Activated T-cell treated with anti-CD3 and anti-CD28 coated beads, Interleukin-2, amount 50 U/mL, for 24 hours (primary cell): ENCODE measurements at regions not wholly inside any gene's neighbourhood (a gene's known extent, or its start where the extent isn't known, plus 50 kb on each side); places are given as distances from the start of the nearest gene placed in this dataset.

Source experiments
- DNase-seq: peaks from one replicate; pipeline ENCODE4 v3.0.0-alpha.2; 2020
- H3K27ac Mint-ChIP-seq: 2 replicates; pipeline ENCODE4 v1.8.0; 2020; ENCODE audit warnings: mild to moderate bottlenecking, mixed read lengths
- H3K27me3 Mint-ChIP-seq: 2 replicates; pipeline ENCODE4 v1.8.0; 2020; ENCODE audit warnings: mixed read lengths
- H3K36me3 Mint-ChIP-seq: 2 replicates; pipeline ENCODE4 v1.8.0; 2020; ENCODE audit warnings: low read depth, mixed read lengths
- H3K4me1 Mint-ChIP-seq: 2 replicates; pipeline ENCODE4 v1.8.0; 2020; ENCODE audit warnings: low read depth, mixed read lengths
- H3K4me3 Mint-ChIP-seq: 2 replicates; pipeline ENCODE4 v1.8.0; 2020; ENCODE audit warnings: mild to moderate bottlenecking, moderate library complexity, mixed read lengths
- H3K9me3 Mint-ChIP-seq: 2 replicates; pipeline ENCODE4 v1.8.0; 2020; ENCODE audit warnings: mixed read lengths

DNA sequence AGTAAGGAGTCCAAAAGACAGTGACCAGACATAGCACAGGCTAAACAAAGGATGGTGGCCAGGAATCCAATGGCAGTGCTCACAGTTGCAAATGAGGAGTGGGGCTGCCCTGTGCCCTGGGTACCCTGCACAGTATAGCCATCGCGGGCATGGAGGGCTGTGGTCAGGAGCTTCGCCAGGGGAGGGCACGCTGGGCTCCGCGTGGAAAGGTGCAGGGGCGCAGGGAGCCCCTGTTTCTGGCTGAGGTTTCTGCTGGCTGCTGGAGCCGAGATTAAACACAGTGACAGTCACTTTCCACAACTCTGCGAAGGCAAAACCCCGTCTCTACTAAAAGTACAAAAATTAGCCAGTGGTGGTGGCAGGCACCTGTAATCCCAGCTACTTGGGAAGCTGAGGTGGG, 194.7 kb downstream of the GALR1 start:
- no peak for DNase-seq
- Mint-ChIP-seq H3K9me3 (no peaks in the 10 kb centered on the region), H3K27me3 (peaks cover 42% of the 10 kb centered on the region), H3K27ac (no peak overlapping the region), H3K4me3 (no peak overlapping the region), H3K36me3 (no peaks in the 10 kb centered on the region), H3K4me1 (peaks cover 2% of the 10 kb centered on the region)

DNA sequence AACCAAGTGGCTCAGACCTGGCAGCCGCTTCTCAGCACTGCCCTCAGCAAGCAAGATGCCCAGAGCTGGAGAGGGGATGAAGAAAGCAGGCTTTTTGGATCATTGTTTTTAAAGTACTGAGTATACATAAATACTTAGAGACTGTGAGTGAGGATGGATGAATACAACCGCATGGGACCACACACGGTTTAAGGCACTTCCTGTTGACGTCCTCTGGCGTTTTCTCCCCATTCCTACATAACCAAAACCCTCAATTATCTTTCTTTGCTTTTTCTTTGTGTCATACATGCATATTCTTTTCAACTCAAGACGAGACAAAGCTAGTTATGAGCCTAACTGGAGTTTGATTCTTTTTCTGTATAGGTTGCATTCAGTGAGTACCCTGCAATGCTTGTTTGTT, 198.4 kb downstream of the GALR1 start:
- H3K4me1 Mint-ChIP-seq = peaks cover 2% of the 10 kb centered on the region

DNA sequence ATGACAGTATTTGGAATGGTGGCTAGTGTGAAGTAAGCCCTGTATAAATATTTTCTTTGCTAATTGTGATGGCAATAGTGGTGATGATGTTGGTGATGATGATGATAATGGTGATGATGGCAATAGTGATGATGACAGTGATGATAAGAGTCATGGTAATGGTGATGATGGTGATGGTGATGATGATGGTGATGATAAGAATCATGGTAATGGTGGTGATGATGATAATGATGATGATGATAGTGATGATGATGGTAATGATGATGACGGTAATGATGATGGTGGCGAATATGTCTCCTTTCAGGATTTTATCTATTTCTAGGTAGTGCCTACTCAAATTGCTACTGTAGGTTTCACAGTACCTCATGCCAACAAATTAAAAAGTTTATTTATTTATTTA, 205.4 kb downstream of the GALR1 start:
- Mint-ChIP-seq H3K27ac (no peak overlapping the region), H3K27me3 (peaks cover 20% of the 10 kb centered on the region), H3K36me3 (no peaks in the 10 kb centered on the region), H3K9me3 (no peaks in the 10 kb centered on the region), H3K4me1 (no peaks in the 10 kb centered on the region), H3K4me3 (no peak overlapping the region)
- DNase-seq = no peak

More for the DNA sequence above, 198.4 kb downstream of the GALR1 start:
- Mint-ChIP-seq H3K27ac (no peak overlapping the region), H3K36me3 (no peaks in the 10 kb centered on the region), H3K27me3 (peaks cover 34% of the 10 kb centered on the region), H3K9me3 (no peaks in the 10 kb centered on the region), H3K4me3 (no peak overlapping the region)
- no peak for DNase-seq

DNA sequence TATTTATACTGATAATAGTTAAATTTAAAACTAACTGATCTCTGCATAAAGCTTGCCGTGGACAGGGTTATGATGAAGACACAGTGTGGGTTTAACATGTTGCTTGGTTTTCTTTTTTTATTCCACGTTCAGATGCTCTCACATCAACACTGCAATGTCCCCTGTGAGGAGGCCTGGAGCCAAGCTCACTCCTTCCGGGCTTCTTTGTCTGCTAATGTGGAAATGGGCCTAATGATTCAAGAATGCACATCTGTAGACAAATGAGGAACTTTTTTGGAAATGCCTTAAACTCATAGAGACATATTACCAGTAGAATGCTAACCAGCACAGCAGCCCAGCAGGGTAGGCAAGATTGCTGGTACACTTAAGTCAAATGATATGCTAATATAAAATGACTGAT, 208.0 kb downstream of the GALR1 start:
- Mint-ChIP-seq H3K4me1 (no peaks in the 10 kb centered on the region), H3K4me3 (no peak overlapping the region), H3K9me3 (no peaks in the 10 kb centered on the region), H3K27me3 (peaks cover 19% of the 10 kb centered on the region), H3K36me3 (no peaks in the 10 kb centered on the region), H3K27ac (no peak overlapping the region)
- no peak for DNase-seq

DNA sequence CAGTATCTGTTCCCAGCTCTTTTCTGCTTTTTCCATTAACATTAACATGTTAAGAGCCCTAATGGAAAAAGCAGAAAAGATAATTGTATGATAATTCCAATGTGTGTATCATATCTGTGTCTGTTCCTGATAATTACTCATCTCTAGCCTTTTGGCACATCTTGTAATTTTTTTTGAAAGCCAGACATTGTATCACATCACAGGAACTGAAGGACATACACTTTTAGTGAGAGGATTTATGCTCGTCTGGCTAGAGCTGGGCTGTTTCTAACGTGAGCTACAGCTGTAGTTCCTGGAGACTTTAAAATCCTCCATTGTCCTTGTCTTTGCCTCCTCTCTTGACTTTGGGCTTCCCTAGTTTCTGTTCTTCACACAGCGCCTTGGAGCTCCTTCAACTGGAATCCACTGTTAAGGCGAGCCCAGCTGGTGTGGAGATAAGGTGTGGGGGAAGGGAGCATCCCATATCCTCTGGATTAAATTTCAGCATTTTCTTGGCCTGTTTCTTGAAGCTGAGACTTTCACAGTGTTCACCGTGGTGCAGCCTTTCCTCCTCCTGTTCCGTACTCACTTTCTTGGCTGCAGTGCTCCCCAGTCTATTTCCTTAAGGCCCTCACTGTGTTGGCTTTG, 211.5 kb downstream of the GALR1 start:
- Mint-ChIP-seq H3K36me3 (no peaks in the 10 kb centered on the region), H3K4me1 (no peaks in the 10 kb centered on the region), H3K4me3 (no peak overlapping the region), H3K9me3 (no peaks in the 10 kb centered on the region), H3K27me3 (peaks cover 34% of the 10 kb centered on the region), H3K27ac (no peak overlapping the region)
- DNase-seq = no peak

DNA sequence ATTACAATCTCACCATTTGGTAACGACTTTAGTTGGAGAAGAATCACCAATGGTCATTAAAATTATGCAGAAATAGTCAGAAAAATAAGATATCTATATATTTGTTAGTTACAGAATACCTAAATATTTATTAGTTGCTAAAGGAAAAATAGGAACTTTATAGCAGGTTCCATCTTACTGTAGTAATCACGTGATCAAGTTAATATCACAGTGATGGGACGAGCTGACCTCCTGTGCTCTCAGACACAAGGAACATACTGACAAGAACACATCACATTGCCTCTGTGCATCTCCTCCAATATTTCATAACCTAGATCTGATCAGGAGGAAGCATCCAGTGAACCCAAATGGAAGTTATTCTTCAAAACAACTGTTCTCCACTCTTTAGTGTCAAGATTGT, 215.3 kb downstream of the GALR1 start:
- no peaks in the 10 kb centered on the region for H3K9me3 Mint-ChIP-seq
- H3K4me1 Mint-ChIP-seq = no peaks in the 10 kb centered on the region
- peaks cover 39% of the 10 kb centered on the region for H3K27me3 Mint-ChIP-seq

DNA sequence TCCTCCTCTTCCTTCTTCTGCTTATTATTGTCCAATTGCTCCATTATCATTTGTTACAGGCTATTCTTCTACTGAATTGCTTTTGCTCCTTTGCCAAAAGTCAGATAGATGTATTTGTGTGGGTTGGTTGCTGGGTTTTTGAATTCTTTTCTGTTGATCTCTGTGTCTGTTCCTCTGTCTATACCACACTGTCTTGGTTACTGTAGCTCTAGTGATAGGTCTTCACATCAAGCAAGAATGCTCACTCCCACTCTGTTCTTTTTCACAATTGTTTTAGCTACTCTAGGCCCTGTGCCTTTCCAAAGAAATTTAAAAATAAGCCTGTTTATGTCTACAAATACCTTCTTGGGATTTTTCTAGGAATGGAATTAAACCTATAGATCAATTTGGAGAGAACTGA, 217.2 kb downstream of the GALR1 start:
- Mint-ChIP-seq H3K27ac (no peak overlapping the region), H3K4me3 (no peak overlapping the region), H3K27me3 (peaks cover 47% of the 10 kb centered on the region)

More for the DNA sequence above, 215.3 kb downstream of the GALR1 start:
- DNase-seq = no peak
- H3K27ac Mint-ChIP-seq = no peak overlapping the region
- no peaks in the 10 kb centered on the region for H3K36me3 Mint-ChIP-seq
- no peak overlapping the region for H3K4me3 Mint-ChIP-seq

DNA sequence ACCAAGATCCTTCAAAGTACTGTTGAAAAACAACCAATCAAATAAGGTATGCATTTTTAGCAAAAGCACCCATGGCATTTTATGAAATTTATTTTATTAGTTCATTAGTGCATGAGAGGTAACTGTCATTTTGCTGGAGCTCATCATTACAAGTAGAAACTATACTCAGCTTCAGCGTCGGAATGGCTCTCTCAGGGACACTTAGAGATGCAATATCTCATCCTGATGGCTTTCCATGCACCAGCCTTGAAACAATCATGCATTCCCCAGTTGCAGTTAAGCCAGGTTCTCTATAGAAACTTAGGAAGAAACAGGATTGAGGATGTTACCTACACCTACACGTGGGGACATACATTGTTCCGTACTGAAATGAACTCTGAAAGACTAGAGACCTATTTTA, 219.5 kb downstream of the GALR1 start:
- H3K4me1 Mint-ChIP-seq = no peaks in the 10 kb centered on the region
- peaks cover 35% of the 10 kb centered on the region for H3K27me3 Mint-ChIP-seq
- no peak for DNase-seq
- H3K4me3 Mint-ChIP-seq = no peak overlapping the region
- H3K36me3 Mint-ChIP-seq = no peaks in the 10 kb centered on the region
- H3K27ac Mint-ChIP-seq = no peak overlapping the region
- no peaks in the 10 kb centered on the region for H3K9me3 Mint-ChIP-seq

More for the DNA sequence above, 217.2 kb downstream of the GALR1 start:
- Mint-ChIP-seq H3K4me1 (no peaks in the 10 kb centered on the region), H3K9me3 (no peaks in the 10 kb centered on the region), H3K36me3 (no peaks in the 10 kb centered on the region)
- DNase-seq = no peak

DNA sequence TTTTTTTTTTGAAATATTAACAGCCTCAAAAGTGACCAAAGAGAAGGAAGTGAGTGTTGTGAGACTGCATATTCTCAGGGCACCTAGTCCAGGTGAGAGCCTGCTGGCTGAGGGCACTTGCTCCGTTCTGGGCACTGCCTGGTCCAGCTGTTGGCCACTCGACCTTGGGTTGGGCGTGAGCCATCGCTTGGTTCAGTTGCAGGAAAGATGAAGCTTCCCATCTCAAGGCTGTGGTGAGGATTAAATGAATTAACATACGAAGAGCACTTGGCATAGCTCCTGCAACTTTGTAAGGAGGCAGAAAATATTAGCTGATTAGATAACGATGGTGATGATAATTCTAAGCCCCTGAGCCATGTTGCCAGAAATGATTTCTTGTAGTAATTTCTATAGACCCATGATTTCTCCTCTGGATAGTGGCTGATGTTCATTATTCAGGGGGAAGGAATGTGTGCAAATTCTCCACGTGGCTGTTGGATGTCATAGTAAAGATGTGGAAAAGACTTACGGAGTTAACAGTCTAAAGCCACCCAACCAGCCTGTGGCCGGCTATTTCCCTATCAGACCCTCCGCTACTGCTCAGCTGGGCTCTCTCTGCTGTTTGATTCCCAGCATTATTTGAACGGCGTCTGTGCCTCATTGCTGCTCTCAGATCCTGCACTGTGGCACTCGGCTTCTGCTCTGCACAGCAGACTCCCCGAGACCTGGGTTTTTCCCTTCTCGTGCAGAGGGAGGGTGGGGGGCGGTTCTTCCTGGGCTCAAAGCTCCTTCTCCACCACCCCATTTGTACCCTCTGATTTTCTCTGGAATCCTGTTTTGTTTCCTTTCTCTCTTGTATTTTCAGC, 221.1 kb downstream of the GALR1 start:
- no peak for DNase-seq
- no peak overlapping the region for H3K4me3 Mint-ChIP-seq
- H3K4me1 Mint-ChIP-seq = no peaks in the 10 kb centered on the region
- no peak overlapping the region for H3K27ac Mint-ChIP-seq
- H3K27me3 Mint-ChIP-seq = peaks cover 32% of the 10 kb centered on the region
- no peaks in the 10 kb centered on the region for H3K36me3 Mint-ChIP-seq
- H3K9me3 Mint-ChIP-seq = no peaks in the 10 kb centered on the region

DNA sequence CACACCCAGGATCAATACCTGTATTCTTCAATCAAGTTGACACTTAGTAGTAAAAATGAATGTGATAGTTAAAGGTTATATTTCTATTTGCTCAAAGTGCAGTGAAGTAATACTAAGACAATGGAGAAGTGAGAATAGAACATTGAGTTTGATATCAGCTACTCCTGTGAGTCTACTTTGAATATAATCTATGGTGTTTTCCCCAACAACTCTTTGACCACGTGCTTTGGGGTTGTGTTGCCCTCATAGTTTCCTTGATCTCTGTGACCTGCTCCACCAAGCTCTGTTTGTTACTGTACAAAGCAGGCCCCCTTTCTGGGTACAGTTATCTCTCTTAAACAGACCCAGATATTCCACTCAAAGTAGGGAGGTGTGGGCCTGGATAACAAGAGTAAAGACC, 222.9 kb downstream of the GALR1 start:
- Mint-ChIP-seq H3K4me3 (no peak overlapping the region), H3K9me3 (no peaks in the 10 kb centered on the region), H3K4me1 (no peaks in the 10 kb centered on the region), H3K36me3 (no peaks in the 10 kb centered on the region), H3K27me3 (peaks cover 31% of the 10 kb centered on the region), H3K27ac (no peak overlapping the region)
- no peak for DNase-seq

DNA sequence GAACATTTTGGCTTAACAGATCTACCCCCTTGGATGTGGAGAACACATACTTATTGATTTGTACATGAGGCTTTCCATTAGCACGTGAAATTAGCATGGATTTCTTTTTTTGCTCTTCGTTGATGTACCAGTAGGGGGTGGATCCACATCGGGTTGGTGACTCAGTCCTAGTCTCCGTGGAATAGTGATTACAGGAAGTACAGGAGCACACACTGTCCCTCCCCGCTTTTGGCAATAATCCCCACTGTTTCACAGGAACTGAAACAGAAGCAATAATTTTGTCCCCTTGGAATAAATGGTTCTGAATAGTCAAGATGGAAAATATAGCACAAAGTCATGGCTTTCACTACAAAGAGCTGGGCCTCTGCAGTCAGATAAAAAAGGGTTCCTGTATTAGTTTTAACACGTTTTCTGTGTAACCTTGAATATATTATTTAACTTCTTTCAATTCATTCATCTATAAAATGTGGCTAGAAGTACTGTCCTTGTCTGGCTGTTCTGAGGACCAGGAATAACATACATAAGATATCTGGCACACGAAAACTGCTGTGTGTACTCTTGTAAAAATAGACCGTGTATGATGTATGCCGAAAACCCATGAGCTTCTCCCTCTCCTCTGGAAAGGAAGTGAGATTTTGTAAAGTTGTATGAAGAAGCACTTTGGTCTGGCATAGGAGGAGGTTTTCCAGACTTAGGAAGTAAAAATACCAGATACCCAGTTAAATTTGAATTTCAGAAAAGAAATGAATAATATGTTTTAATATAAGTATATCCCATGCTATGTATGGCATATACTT, 229.2 kb downstream of the GALR1 start:
- Mint-ChIP-seq H3K4me1 (no peaks in the 10 kb centered on the region), H3K9me3 (no peaks in the 10 kb centered on the region), H3K36me3 (no peaks in the 10 kb centered on the region), H3K27ac (no peak overlapping the region), H3K4me3 (no peak overlapping the region), H3K27me3 (peaks cover 24% of the 10 kb centered on the region)
- DNase-seq = no peak

DNA sequence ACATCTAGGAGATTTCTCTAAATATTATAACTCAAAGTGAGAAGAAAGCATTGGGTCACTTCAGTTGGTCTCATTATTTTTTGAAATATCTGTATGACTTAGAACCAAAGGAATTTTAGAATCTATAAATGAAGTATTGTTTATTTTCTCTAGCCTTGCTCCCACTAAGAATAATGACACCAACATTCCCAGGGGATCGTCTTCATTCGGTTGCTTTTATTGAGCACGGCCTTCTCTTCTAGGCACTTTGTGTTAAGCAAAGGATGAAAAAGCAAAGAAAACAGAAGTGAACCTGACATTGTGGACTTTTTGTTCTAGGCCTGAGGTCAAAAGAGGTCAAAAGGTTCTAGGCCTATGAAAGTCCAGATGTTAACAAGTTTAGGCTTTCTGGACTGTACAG, 231.9 kb downstream of the GALR1 start:
- no peaks in the 10 kb centered on the region for H3K36me3 Mint-ChIP-seq
- no peak overlapping the region for H3K27ac Mint-ChIP-seq
- peaks cover 23% of the 10 kb centered on the region for H3K27me3 Mint-ChIP-seq
- no peak overlapping the region for H3K4me3 Mint-ChIP-seq
- no peaks in the 10 kb centered on the region for H3K9me3 Mint-ChIP-seq
- DNase-seq = no peak
- H3K4me1 Mint-ChIP-seq = no peaks in the 10 kb centered on the region

DNA sequence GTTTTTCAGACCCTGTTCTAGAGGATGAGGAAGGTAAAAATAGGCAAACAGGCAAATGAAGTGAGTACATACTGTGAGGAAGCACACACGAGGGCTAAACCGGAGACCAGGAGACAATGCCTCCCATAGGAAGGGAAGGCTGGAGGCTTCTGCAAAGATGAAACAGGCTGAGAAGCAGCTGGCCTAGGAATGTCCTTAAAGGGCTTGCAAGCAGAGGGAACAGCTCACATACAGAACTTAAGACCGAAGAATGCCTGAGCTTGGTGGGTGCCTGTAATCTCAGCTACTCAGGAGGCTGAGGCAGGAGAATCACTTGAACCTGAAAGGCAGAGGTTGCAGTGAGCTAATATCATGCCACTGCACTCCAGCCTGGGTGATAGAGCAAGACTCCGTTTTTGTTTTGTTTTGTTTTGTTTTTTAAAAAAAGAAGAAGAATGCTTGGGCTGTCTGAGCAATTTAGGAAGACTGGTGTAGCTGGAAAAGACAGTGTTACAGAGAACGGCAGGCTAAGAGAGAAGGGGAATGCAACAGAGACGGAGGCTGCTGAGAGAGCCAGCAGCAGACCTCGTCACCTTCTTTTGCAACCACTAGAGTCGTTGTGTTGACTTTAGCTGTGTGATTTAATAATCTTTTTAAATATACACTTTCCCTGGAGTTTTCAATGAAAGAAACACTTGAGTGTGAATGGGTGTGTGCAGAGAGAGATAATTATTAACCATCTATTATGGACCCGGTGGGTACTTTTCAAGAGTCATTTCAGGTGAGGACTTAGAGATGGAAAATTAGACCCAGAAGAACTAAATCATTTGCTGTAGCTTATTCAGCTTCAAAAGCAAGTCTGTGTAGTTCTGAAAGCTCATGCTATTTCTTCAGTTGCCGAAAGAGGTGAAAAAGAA, 232.8 kb downstream of the GALR1 start:
- Mint-ChIP-seq H3K4me3 (no peak overlapping the region), H3K4me1 (no peaks in the 10 kb centered on the region), H3K27me3 (peaks cover 26% of the 10 kb centered on the region), H3K9me3 (no peaks in the 10 kb centered on the region), H3K27ac (no peak overlapping the region), H3K36me3 (no peaks in the 10 kb centered on the region)
- no peak for DNase-seq

DNA sequence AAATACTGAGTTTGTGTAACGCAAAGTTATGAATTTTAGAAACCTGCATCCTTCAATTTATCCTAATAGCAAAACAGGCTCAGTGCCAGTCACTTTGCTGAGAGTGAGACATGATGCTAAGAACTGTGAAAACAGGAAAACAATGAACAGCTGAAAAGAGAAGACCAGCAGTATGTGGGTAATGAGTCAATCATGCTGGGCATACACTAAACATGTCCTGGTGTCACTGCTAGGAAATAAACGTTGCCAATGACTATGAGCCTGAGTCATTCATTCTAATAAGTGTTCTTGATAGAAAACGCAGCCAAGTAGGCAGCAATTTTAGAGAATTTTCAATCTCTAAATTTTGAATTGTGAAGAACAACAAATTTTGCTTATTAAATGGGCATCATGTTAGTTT, 237.3 kb downstream of the GALR1 start:
- no peak overlapping the region for H3K27ac Mint-ChIP-seq
- no peaks in the 10 kb centered on the region for H3K36me3 Mint-ChIP-seq
- H3K4me1 Mint-ChIP-seq = peaks cover 3% of the 10 kb centered on the region
- H3K4me3 Mint-ChIP-seq = no peak overlapping the region
- DNase-seq = no peak
- H3K9me3 Mint-ChIP-seq = peaks cover 5% of the 10 kb centered on the region
- H3K27me3 Mint-ChIP-seq = peaks cover 51% of the 10 kb centered on the region
